ENCODE measurements at regions not wholly inside any gene's neighbourhood (a gene's known extent, or its start where the extent isn't known, plus 50 kb on each side); places are given as distances from the start of the nearest gene placed in this dataset.

- ATAC-seq, result no peak
- WGBS, 2 donors, result 75 to 80% methylated on average over 10 of the region's 10 CpGs
- no peak for TF ChIP-seq CTCF (IDR thresholded peaks at IDR 0.05)
- Histone ChIP-seq H3K27ac (no peak overlapping the region), H3K27me3 (no peaks in the 10 kb centered on the region), H3K36me3 (no peaks in the 10 kb centered on the region), H3K9me3 (no peaks in the 10 kb centered on the region), H3K4me3 (no peak overlapping the region), H3K4me1 (peaks cover 0 to 9% (median 0%) of the 10 kb centered on the region in 3 donors)
- intact Hi-C loops (cut with DNase I), result no loop called here
- no peak for DNase-seq
- FAIRE-seq, result no peak
Measured at GRCh38 chr1:221555689-221556433, 186.0 kb downstream of the DUSP10 start.

GRCh38 chr1:221556435-221556834, 185.5 kb downstream of the DUSP10 start:
- FAIRE-seq (no peak), ATAC-seq (no peak), DNase-seq (no peak)
- Histone ChIP-seq H3K9me3 (no peaks in the 10 kb centered on the region), H3K36me3 (no peaks in the 10 kb centered on the region), H3K27ac (no peak overlapping the region), H3K4me3 (no peak overlapping the region), H3K4me1 (peaks cover 0 to 9% (median 0%) of the 10 kb centered on the region in 3 donors), H3K27me3 (no peaks in the 10 kb centered on the region)
- TF ChIP-seq CTCF (IDR thresholded peaks at IDR 0.05), result no peak
- intact Hi-C loops (cut with DNase I), result no loop called here

GRCh38 chr1:221557013-221557412, 184.9 kb downstream of the DUSP10 start:
- no peak for TF ChIP-seq CTCF (IDR thresholded peaks at IDR 0.05)
- FAIRE-seq (no peak), ATAC-seq (peak in 1 of 4 donors; percentile 43), DNase-seq (no peak)
- no peaks in the 10 kb centered on the region for H3K36me3 ChIP-seq
- whole genome bisulfite sequencing, 2 donors, result 68 to 95% methylated on average over 1 of the region's 1 CpG
- H3K4me1 ChIP-seq, result peaks cover 0 to 9% (median 0%) of the 10 kb centered on the region in 3 donors
- intact Hi-C loops (cut with DNase I), result no loop called here
- no peaks in the 10 kb centered on the region for H3K27me3 ChIP-seq
- H3K9me3 ChIP-seq, result no peaks in the 10 kb centered on the region
- no peak overlapping the region for H3K4me3 ChIP-seq
- no peak overlapping the region for H3K27ac ChIP-seq

- DNase-seq (no peak), FAIRE-seq (no peak), ATAC-seq (no peak)
- intact Hi-C loops (cut with DNase I), result no loop called here
- TF ChIP-seq CTCF (IDR thresholded peaks at IDR 0.05), result no peak
- H3K27ac ChIP-seq, result no peak overlapping the region
- no peaks in the 10 kb centered on the region for H3K9me3 ChIP-seq
- no peaks in the 10 kb centered on the region for H3K27me3 ChIP-seq
- H3K36me3 ChIP-seq, result no peaks in the 10 kb centered on the region
- no peak overlapping the region for H3K4me3 ChIP-seq
- peaks cover 0 to 9% (median 0%) of the 10 kb centered on the region in 3 donors for H3K4me1 ChIP-seq
- WGBS, 2 donors, result 84 to 88% methylated on average over 2 of the region's 2 CpGs
Measured at GRCh38 chr1:221558396-221558795, 183.5 kb downstream of the DUSP10 start.

- no peaks in the 10 kb centered on the region for H3K36me3 ChIP-seq
- FAIRE-seq (no peak), DNase-seq (no peak), ATAC-seq (no peak)
- H3K9me3 ChIP-seq, result no peaks in the 10 kb centered on the region
- no peak for TF ChIP-seq CTCF (IDR thresholded peaks at IDR 0.05)
- WGBS, 2 donors, result 67 to 86% methylated on average over 4 of the region's 4 CpGs
- H3K27me3 ChIP-seq, result no peaks in the 10 kb centered on the region
- H3K27ac ChIP-seq, result no peak overlapping the region
- no peak overlapping the region for H3K4me3 ChIP-seq
- intact Hi-C loops (cut with DNase I), result no loop called here
- peaks cover 0 to 9% (median 0%) of the 10 kb centered on the region in 3 donors for H3K4me1 ChIP-seq
Measured at GRCh38 chr1:221559911-221560310, 182.0 kb downstream of the DUSP10 start.
